Panc1 (cell line): ENCODE measurements at regions not wholly inside any gene's neighbourhood (a gene's known extent, or its start where the extent isn't known, plus 50 kb on each side); places are given as distances from the start of the nearest gene placed in this dataset.
"Not testable (repeated sequence)": the region's sequence is repeated elsewhere in the genome, so short reads cannot be mapped to it uniquely, and the experiment has no call there.

ENCODE experiments used
- CTCF ChIP-seq: fragments of 450-650 bp; IDR thresholded peaks from 2 replicates; pipeline ENCODE4 v1.5.1; 2017; ENCODE audit warnings: mild to moderate bottlenecking
- POLR2AphosphoS5 ChIP-seq: IDR thresholded peaks from 2 replicates; pipeline ENCODE4 v1.6.1; 2012; ENCODE audit warnings: mild to moderate bottlenecking, low read depth, low read length, moderate library complexity
- REST ChIP-seq, 2 experiments: IDR thresholded peaks; 2 replicates each; pipeline ENCODE4 v1.6.1; 2011 to 2012; ENCODE audit warnings: low read depth in 2 of 2, control low read depth in 1 of 2, low read length in 1 of 2, mild to moderate bottlenecking in 1 of 2, moderate library complexity in 1 of 2; ENCODE audit not compliant: insufficient read depth in 1 of 2
- SIN3A ChIP-seq: IDR thresholded peaks from 2 replicates; pipeline ENCODE4 v1.6.1; 2012; ENCODE audit warnings: low read depth, mild to moderate bottlenecking, low read length, moderate library complexity, borderline replicate concordance; ENCODE audit not compliant: insufficient read depth
- TCF7L2 ChIP-seq: IDR thresholded peaks from 2 replicates; pipeline ENCODE4 v1.6.1; 2011; ENCODE audit warnings: mild to moderate bottlenecking, low read depth, low read length, inconsistent platforms

GRCh38 chr20:30631261-30631789 lies 626.1 kb upstream of the DEFB115 start:
- not testable (repeated sequence) for TF ChIP-seq CTCF; TCF7L2; POLR2AphosphoS5; SIN3A; REST (IDR thresholded peaks at IDR 0.05; ENCODE audit: insufficient read depth in 1 of 2, low read depth in 2 of 2, low read length in 1 of 2)
